Large intestine (tissue), 3 donors: ENCODE measurements at regions not wholly inside any gene's neighbourhood (a gene's known extent, or its start where the extent isn't known, plus 50 kb on each side); places are given as distances from the start of the nearest gene placed in this dataset.
"Not testable (repeated sequence)": the region's sequence is repeated elsewhere in the genome, so short reads cannot be mapped to it uniquely, and the experiment has no call there.

ENCODE experiments used
- DNase-seq, 2 donors: peaks; one replicate each; pipeline versions ENCODE4 v3.0.0 to v3.0.0-alpha.2; 2013
- H3K27ac ChIP-seq: one replicate; pipeline ENCODE4 v1.5.1; 2013; ENCODE audit warnings: low read length
- H3K27me3 ChIP-seq: 2 replicates; pipeline ENCODE4 v1.6.1; 2013; ENCODE audit warnings: low read length; ENCODE audit not compliant: control insufficient read depth, insufficient read depth
- H3K36me3 ChIP-seq: 2 replicates; pipeline ENCODE4 v1.6.1; 2013; ENCODE audit warnings: low read length; ENCODE audit not compliant: control insufficient read depth, insufficient read depth
- H3K4me1 ChIP-seq: one replicate; pipeline ENCODE4 v1.6.1; 2013; ENCODE audit warnings: low read length; ENCODE audit not compliant: control insufficient read depth, insufficient read depth
- H3K4me3 ChIP-seq: one replicate; pipeline ENCODE4 v1.5.1; 2013; ENCODE audit warnings: low read length
- H3K9me3 ChIP-seq: one replicate; pipeline ENCODE4 v1.6.1; 2013; ENCODE audit warnings: mild to moderate bottlenecking, low read depth, low read length, moderate library complexity; ENCODE audit not compliant: control insufficient read depth
- WGBS: methylation state at CpG from one replicate; pipeline ENCODE4 v1.1.5; 2013; ENCODE audit warnings: low lambda C conversion rate; ENCODE audit not compliant: insufficient coverage; 5-methylcytosine and 5-hydroxymethylcytosine counted together

DNA sequence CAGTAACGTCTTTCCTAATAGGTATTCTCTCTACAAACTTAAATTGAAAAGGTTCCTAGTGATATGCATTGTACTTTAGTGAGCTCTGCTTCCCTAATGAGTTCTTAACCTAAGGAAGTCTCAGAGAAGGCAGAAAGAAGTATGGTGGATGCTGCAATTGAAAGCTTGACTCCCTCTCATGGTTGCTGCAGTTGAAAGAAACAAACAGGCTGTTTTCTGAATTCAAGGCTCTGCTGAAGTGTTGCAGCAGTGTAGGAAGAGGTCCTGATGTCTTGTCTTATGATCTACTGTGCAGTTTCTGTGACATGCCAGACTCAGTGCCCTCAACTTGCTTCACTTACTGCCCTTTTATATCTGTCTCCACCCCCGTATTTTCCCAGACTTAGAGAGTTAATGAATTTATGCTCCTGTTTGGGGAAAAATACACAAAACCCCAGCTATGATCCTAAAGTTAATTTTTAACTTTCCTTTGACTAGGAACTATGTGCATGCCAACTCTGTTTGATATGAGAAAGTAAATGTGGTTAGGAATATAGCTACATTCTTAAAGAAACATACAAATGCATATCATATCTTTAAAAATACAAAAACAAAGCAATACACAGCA is 655.3 kb upstream of the FAM98A start:
- 60% methylated on average over 1 of the region's 2 CpGs for WGBS
- H3K27ac ChIP-seq, result no peak overlapping the region
- peak in 1 of 2 donors; percentile 56 for DNase-seq
- H3K36me3 ChIP-seq, result no peaks in the 10 kb centered on the region
- H3K27me3 ChIP-seq, result no peaks in the 10 kb centered on the region
- peaks cover 17% of the 10 kb centered on the region for H3K4me1 ChIP-seq
- H3K4me3 ChIP-seq, result no peak overlapping the region
- H3K9me3 ChIP-seq, result no peaks in the 10 kb centered on the region

DNA sequence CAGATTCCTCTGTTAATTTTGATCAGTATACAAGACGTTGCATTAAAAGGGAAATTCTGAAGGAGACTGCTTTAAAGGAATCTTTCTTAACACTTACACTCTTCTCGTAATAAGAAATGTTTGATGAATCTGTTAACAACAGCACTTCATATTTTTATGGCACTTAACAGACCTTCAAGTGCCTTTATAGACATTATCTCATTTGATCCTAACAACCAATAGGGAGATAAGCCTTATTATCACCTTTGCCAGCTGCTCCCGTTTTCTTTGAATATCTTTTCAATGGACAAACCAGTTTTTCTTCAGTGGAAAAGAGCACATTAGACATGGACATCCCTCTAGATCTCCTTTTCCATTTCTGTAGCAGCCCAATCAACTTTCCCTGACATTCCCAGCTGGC is 653.0 kb upstream of the FAM98A start:
- no peak overlapping the region for H3K4me3 ChIP-seq
- no peaks in the 10 kb centered on the region for H3K36me3 ChIP-seq
- H3K27ac ChIP-seq, result peak overlapping the region; percentile 4
- H3K4me1 ChIP-seq, result peaks cover 20% of the 10 kb centered on the region
- WGBS, result no CpG with 5 or more reads among the region's 3 CpGs
- peak in 1 of 2 donors; percentile 42 for DNase-seq
- H3K9me3 ChIP-seq, result no peaks in the 10 kb centered on the region
- H3K27me3 ChIP-seq, result no peaks in the 10 kb centered on the region

DNA sequence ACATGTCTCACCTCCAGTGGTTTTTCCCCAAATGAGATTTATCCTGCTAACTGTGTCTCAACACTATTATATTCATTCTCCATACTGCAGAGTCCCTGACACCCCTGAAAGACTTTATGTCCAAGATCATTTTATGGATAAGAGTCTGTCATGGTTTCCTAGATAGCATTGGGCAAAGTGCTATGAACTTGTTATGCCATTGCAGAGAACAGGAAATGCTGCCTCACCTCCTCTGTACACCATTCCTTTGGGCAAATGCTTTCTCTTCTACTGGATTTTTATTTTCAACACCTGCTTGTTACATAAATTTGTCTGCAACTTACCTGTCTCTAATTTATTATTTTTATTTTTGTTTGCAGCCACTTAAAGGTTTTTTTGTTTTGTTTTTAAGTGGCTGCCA is 652.5 kb upstream of the FAM98A start:
- Histone ChIP-seq H3K4me3 (no peak overlapping the region), H3K4me1 (peaks cover 20% of the 10 kb centered on the region), H3K27me3 (no peaks in the 10 kb centered on the region), H3K9me3 (no peaks in the 10 kb centered on the region), H3K27ac (peak overlapping the region; percentile 2), H3K36me3 (no peaks in the 10 kb centered on the region)
- peak in 1 of 2 donors; percentile 24 for DNase-seq

DNA sequence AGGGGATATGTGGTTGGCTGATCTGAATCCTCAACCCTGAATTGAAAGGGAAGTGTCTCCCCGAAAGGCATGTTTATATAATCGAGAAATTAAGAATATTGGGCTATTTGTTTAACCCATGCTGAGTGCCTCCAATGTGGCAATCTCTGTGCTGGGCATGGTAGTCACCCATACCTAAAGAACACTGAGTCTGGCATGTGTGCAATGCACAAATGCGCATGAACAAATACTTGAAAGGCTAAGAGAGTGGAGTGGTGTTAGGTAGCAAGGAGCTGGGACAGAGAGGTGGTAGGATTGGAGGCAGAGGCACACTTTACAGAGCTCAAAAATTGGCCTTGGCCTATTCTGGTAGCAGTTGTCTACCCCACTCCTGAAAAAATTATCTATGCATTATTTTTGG is 645.1 kb upstream of the FAM98A start:
- Histone ChIP-seq H3K27ac (no peak overlapping the region), H3K4me1 (peaks cover 16% of the 10 kb centered on the region), H3K9me3 (no peaks in the 10 kb centered on the region), H3K4me3 (no peak overlapping the region), H3K27me3 (no peaks in the 10 kb centered on the region), H3K36me3 (no peaks in the 10 kb centered on the region)
- no CpG with 5 or more reads among the region's 3 CpGs for WGBS
- DNase-seq, result no peak

- WGBS, result 20% methylated on average over 2 of the region's 3 CpGs
- H3K9me3 ChIP-seq, result no peaks in the 10 kb centered on the region
- no peaks in the 10 kb centered on the region for H3K36me3 ChIP-seq
- H3K27me3 ChIP-seq, result no peaks in the 10 kb centered on the region
- peaks cover 15% of the 10 kb centered on the region for H3K4me1 ChIP-seq
- DNase-seq, result peak; percentile 42 to 78
- H3K4me3 ChIP-seq, result no peak overlapping the region
- H3K27ac ChIP-seq, result peak overlapping the region; percentile 66
Measured at GRCh38 chr2:34242763-34243123, 643.6 kb upstream of the FAM98A start.

- Histone ChIP-seq H3K27ac (peak overlapping the region; percentile 66), H3K4me1 (peaks cover 15% of the 10 kb centered on the region), H3K4me3 (no peak overlapping the region), H3K27me3 (no peaks in the 10 kb centered on the region), H3K36me3 (no peaks in the 10 kb centered on the region), H3K9me3 (no peaks in the 10 kb centered on the region)
- WGBS, result 29% methylated on average over 2 of the region's 6 CpGs
- DNase-seq, result peak; percentile 32 to 67
Measured at GRCh38 chr2:34241905-34242762, 643.0 kb upstream of the FAM98A start.

- Histone ChIP-seq H3K36me3 (no peaks in the 10 kb centered on the region), H3K4me3 (no peak overlapping the region), H3K27me3 (no peaks in the 10 kb centered on the region), H3K9me3 (no peaks in the 10 kb centered on the region), H3K4me1 (peaks cover 15% of the 10 kb centered on the region), H3K27ac (no peak overlapping the region)
- WGBS, result no CpG with 5 or more reads among the region's 1 CpG
- DNase-seq, result no peak
Measured at GRCh38 chr2:34239511-34239910, 640.4 kb upstream of the FAM98A start.

DNA sequence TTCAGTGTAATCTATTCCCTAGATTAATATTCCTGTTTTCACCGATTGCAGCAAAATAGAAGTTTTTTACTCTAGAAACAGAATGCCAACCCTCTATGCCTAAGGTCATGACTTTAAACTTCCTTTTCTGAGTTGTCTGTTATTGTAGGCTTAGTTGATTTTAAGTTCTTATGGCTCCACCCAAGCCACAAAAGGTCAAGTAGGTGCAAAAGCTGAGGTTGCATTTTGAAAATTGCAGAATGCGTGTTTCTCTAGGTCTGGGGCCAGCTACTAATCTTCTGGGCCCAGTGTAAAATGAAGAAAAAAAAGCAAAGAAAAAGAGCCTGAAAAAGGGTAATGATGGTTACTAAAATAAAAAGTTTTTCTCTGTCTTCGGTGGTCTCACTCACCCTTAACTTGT is 635.7 kb upstream of the FAM98A start:
- Histone ChIP-seq H3K4me1 (no peaks in the 10 kb centered on the region), H3K27me3 (no peaks in the 10 kb centered on the region), H3K36me3 (no peaks in the 10 kb centered on the region), H3K27ac (no peak overlapping the region), H3K4me3 (no peak overlapping the region), H3K9me3 (no peaks in the 10 kb centered on the region)
- DNase-seq, result no peak
- WGBS, result 74% methylated on average over 3 of the region's 3 CpGs

DNA sequence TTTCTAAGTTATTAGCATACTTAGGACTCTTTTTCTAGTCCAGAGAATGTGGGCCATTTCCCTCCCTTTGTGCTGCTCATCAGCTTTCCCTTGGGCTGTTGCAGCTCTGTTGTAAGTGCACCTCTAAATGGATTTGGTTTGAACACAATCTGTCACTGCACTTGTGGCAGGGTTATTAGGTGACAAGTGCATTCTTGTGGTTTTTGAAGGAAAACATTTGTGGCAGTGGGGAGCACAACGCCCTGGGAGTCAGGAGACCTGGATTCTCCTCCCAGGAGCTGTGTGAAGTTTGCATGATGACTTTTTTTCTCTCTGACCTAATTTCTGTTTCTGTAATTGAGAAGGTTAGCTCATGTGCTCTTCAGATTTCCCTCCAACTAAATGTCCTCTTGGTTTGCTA is 630.9 kb upstream of the FAM98A start:
- no peak overlapping the region for H3K4me3 ChIP-seq
- no CpG with 5 or more reads among the region's 1 CpG for WGBS
- no peaks in the 10 kb centered on the region for H3K27me3 ChIP-seq
- H3K36me3 ChIP-seq, result no peaks in the 10 kb centered on the region
- no peaks in the 10 kb centered on the region for H3K9me3 ChIP-seq
- no peaks in the 10 kb centered on the region for H3K4me1 ChIP-seq
- H3K27ac ChIP-seq, result no peak overlapping the region
- no peak for DNase-seq

- no peaks in the 10 kb centered on the region for H3K27me3 ChIP-seq
- WGBS, result 98% methylated on average over 4 of the region's 4 CpGs
- peaks cover 4% of the 10 kb centered on the region for H3K9me3 ChIP-seq
- no peaks in the 10 kb centered on the region for H3K4me1 ChIP-seq
- H3K36me3 ChIP-seq, result no peaks in the 10 kb centered on the region
- no peak overlapping the region for H3K4me3 ChIP-seq
- DNase-seq, result no peak
- no peak overlapping the region for H3K27ac ChIP-seq
Measured at GRCh38 chr2:34215174-34215573, 616.1 kb upstream of the FAM98A start.

DNA sequence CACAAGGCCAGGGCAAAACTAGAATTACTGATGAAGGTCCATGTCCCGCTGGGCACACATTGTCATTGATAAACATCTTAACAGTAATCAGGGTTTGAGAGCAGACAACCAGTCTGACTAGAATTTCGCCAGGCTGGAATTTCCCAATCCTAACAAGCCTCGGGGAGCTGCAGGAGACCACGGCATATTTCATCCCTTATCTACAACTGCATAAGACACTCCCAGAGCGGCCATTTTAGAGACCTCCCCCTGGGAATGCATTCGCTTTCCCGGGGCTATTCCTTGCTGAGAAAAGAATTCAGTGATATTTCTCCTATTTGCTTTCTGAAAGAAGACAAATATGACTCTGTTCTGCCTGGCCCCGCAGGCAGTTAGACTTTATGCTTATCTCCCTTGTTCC is 611.3 kb upstream of the FAM98A start:
- not testable (repeated sequence) for DNase-seq, H3K4me1 ChIP-seq, H3K27ac ChIP-seq, H3K36me3 ChIP-seq, H3K4me3 ChIP-seq, H3K27me3 ChIP-seq, H3K9me3 ChIP-seq
- WGBS, result 100% methylated on average over 1 of the region's 8 CpGs
